HG03378 (cell line): ENCODE measurements at regions not wholly inside any gene's neighbourhood (a gene's known extent, or its start where the extent isn't known, plus 50 kb on each side); places are given as distances from the start of the nearest gene placed in this dataset.

Source experiments
- ATAC-seq: cut with Tn5 transposase; IDR thresholded peaks from one replicate; pipeline ENCODE4 v1.9.1; 2021; ENCODE audit warnings: mild to moderate bottlenecking, moderate library complexity; ENCODE audit not compliant: unreplicated experiment

DNA sequence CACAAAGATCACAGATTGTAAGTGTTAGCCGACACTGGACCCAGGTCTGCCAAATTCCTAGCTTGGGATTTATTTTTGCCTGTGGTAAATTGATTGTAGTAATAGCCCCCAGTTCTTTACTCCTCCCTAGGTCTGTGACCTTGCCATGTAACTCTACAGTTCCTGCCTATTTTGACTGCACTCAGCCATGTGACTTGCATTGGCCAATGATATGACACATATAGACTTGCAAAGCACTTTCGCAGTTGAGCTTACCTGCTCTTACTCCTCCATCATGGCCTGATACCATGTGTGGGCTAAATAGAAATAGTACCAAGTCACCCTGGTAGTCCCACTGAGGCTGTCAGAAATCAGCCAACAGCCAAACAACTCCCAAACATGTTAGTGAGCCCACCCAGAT is 240.3 kb downstream of the DUSP6 start:
- no peak for ATAC-seq

DNA sequence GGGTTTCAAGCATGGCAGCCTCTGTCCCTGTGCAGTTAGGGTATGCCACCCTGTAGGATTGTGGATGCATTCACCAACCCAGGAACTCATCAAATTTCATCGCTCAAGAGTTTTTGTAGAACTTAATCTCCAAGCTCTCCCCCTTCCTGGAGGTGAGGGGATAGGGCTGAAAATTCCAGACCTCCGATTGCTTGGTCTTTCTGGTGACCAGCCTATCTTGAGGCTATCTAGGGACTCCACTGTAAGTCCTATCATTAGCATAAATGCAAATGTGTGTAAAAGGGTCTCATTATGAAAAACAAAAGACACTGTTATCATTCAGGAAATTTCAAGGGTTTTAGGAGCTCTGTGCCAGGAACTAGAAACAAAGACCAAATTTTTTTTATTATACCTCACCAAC is 244.0 kb downstream of the DUSP6 start:
- no peak for ATAC-seq

DNA sequence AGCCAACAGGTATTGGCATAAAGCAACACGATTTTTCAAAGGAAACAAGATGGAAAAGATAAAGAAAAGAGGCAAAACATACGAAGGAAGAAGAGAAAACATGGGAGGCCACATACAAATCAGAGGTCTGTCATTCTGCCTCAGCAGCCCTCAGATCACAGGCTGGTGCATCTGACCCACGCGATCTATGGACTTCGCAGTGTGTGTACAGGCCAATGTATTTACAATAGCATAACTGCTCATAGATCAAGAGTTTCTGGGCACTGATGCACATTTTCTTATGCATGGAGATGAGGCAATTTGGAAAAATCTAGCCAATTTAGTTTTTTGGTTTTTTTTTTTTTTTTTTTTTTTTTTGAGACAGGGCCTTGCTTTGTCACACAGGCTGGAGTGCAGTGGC is 245.4 kb downstream of the DUSP6 start:
- no peak for ATAC-seq

- no peak for ATAC-seq
Observed at GRCh38 chr12:89105243-89105642, 247.1 kb downstream of the DUSP6 start.

GRCh38 chr12:89103831-89104230 is 248.5 kb downstream of the DUSP6 start:
- no peak for ATAC-seq

- ATAC-seq: no peak
Observed at GRCh38 chr12:89101440-89101839, 250.9 kb downstream of the DUSP6 start.

GRCh38 chr12:89098441-89099112 is 253.7 kb downstream of the DUSP6 start:
- no peak for ATAC-seq

DNA sequence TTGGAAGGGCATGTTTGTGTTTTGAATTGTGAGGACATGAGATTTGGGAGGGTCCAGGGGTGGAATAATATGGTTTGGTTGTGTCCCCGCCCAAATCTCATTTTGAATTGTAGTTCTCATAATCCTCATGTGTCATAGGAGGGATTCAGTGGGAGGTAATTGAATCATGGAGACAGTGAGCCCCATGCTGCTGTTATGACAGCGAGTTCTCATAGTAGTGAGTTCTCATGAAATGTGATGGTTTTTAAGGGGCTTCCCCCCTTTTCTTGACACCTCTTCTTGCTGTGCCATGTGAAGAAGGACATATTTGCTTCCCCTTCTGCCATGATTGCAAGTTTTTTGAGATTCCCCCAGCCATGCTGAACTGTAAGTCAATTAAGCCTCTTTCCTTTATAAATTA is 260.0 kb downstream of the DUSP6 start:
- ATAC-seq: no peak

DNA sequence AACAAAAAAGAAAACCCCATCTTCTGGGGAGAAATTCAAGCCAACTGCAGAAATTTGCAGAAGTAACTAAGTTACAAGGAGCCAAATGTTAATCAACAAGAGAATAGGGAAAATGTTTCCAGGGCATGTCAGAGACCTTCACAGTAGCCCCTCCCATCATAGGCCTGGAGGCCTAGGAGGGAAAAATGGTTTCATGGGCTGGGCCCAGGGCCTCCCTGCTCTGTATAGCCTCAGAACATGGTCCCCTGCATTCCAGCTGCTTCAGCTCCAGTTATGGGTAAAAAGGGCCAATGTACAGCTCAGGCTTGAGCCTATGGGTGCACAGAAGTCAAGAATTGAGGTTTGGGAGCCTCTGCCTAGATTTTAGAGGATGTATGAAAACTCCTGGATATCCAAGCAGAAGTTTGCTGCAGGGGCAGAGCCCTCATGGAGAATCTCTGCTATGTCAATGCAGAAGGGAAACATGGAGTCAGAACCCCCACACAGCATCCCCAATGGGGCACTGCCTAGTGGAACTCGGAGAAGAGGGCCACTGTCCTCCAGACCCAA is 260.9 kb downstream of the DUSP6 start:
- ATAC-seq: no peak

DNA sequence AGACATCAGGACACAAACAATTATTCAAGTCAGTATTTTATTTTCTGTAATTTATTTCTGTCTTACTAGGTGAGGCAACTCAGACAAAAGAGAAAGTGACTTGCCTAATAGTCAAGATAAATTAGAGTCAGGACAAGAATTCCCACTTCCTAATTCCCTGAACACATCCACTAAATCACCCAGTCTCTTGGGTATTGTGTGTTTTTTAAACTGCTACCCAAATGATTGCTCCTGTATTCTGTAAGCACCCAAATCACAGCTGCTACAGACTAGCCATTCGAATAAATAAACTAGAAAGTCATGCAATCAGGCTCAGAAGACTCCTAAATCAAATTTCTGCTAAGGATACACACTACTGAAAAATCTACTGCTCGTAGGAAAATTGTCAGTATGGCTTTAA is 263.0 kb downstream of the DUSP6 start:
- no peak for ATAC-seq

DNA sequence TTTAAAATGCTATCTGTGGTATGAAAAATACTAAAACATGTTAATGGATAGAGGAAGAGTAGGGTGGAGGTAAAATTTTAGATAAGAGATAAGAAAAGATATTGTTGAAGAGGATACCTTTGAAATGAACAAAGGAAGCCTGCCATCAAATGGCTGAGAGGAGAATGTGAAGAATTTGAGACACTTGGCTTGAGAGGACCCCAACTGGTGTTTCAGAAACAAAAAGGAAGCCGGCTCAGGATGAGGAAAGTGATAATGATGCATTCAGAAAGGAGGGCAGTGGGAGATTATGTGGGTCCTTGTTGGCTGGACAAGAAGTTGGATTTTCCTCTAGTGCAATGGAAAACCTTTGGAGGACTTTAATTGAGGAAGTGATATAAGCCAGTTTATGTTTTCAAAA is 264.4 kb downstream of the DUSP6 start:
- ATAC-seq: no peak

DNA sequence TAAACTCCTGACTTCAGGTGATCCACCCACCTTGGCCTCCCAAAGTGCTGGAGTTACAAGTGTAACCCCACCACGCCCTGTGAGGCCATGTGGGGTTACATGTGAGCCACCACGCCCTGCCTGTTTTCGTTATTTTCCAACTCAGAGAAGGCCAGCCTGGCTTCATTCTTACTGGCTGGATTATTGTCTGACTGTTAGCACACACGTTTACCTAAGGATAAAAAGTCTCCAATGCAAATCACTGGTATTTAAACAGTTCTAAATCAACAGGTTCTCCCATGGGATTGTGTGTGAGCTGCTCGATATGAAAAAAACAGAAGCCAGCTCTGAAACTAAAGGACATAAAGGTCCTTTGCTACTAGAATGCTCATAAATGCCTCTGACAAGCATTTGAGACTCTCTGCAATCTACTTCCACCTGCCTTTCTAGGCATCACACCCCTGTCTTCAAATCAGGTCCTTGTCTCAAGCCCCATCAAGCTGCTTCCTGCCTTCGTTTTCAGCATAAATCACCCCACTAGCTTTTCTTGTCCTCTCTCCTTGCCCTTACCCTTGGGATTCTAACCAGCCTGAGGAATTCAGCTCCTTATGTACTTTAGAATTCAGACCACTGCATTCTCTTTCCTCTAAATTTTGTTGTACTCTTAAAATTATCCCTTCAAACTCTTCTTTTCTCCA is 265.0 kb downstream of the DUSP6 start:
- no peak for ATAC-seq

DNA sequence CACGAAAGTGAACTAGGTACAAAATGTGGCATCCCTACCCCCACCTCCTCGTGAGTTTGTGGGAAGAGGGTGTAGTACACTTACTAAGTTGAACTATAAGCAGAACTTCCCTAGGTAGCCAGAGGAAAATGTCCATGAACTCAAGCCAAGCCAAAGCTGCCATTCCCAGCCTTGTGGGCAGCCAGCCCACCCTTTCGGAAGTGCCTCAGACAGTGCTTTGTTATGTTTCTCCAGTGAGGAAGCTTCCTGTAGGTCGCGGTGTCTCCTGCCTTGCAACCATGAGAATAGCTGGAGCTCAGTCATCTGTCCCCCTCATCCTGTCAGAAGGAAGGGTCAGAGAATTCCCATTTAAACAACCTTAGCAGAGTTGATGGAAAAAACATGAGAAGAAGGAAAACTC is 266.9 kb downstream of the DUSP6 start:
- ATAC-seq: no peak

GRCh38 chr12:89084751-89085150 is 267.6 kb downstream of the DUSP6 start:
- ATAC-seq: no peak

GRCh38 chr12:89083491-89083890 is 268.8 kb downstream of the DUSP6 start:
- ATAC-seq: no peak

DNA sequence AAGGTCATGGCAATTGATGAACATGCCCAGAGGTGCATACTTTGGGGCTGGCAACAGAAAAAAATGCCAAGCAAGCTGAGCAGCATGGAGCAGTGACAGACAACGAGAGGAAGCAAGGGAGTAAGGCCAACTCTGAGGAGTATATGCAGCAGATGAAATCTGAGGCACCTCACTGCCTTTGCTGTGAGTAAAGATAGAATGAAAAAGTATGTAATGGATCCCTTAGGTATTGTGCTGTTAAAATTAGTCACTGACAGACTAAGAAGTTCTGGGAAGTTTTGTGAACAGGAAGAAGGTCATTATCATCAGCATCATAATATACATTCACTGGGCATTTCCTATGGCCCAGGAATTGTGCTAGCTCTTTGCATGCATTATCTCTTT is 269.9 kb downstream of the DUSP6 start:
- no peak for ATAC-seq

- ATAC-seq: no peak
Observed at GRCh38 chr12:89081719-89082369, 270.5 kb downstream of the DUSP6 start.

DNA sequence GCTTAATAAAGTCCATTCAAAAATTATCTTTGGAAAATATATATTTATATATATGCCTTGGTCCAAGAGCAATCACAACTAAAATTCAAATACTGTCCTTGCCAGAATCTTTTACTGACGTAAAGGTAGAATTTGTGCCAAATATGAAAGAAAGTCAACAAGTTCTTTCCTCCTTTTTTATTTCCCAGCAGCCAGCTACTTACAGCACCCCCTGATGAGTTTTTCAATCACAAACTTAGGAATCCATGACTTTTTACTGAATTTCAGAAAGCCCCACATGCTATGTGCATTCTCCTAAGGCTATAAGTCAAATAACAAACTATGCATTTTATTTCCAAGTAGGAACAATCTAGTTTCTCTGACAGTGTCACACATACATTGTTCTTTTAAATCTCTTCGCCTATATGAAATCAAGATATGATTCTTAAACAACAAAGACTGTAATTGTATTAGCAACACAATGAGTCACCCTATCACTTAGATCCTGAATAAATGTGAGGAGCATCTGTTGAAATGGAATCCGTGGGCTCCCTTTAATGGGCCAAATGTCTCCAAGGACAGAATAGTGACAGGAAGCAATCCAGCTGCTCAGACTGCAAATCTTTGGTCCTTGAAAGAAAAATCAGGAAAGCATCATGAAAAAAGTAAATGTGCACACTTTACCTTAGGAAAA is 271.4 kb downstream of the DUSP6 start:
- ATAC-seq: no peak

GRCh38 chr12:89075880-89076540 is 276.3 kb downstream of the DUSP6 start:
- ATAC-seq: no peak

DNA sequence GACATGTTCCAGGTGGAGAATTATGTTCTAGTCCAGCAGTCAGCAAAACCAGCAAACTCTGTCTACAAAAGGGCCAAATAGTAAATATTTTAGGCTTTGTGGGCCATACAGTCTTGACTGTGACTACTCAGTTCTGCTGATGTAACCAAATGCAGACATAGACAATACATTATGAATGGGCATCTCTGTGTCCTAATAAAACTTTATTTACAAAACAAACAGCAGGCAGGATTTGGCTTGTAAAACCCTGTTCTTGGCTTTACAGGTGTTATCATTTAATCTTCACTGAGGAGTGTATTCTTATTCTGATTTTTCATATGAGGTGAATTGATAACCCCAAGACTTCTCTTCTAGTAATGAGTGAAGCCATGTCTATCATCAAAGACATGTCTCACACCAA is 278.6 kb downstream of the DUSP6 start:
- no peak for ATAC-seq

DNA sequence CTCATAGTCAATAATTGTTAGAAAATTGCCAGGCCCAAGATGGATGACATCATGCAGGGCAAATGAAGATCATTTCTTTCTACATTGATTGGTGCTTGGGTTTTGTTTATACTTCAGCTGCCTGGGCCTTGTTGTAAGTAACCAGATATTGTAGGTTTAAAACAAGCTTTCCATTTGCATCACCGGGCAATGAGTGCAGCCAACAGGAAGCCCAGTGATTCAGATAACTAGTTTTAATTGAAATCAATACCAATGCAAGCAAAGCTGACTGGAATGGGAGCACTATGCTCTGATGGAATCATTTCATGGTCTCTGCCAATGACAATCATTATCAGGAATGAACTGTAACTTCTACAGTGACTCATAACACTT is 279.3 kb downstream of the DUSP6 start:
- no peak for ATAC-seq
